GM21576 (cell line): ENCODE measurements at regions not wholly inside any gene's neighbourhood (a gene's known extent, or its start where the extent isn't known, plus 50 kb on each side); places are given as distances from the start of the nearest gene placed in this dataset.
"Not testable (repeated sequence)": the region's sequence is repeated elsewhere in the genome, so short reads cannot be mapped to it uniquely, and the experiment has no call there.

Experiments
- ATAC-seq: cut with Tn5 transposase; IDR thresholded peaks from one replicate; pipeline ENCODE4 v1.9.1; 2021; ENCODE audit warnings: mild to moderate bottlenecking, moderate library complexity; ENCODE audit not compliant: unreplicated experiment

DNA sequence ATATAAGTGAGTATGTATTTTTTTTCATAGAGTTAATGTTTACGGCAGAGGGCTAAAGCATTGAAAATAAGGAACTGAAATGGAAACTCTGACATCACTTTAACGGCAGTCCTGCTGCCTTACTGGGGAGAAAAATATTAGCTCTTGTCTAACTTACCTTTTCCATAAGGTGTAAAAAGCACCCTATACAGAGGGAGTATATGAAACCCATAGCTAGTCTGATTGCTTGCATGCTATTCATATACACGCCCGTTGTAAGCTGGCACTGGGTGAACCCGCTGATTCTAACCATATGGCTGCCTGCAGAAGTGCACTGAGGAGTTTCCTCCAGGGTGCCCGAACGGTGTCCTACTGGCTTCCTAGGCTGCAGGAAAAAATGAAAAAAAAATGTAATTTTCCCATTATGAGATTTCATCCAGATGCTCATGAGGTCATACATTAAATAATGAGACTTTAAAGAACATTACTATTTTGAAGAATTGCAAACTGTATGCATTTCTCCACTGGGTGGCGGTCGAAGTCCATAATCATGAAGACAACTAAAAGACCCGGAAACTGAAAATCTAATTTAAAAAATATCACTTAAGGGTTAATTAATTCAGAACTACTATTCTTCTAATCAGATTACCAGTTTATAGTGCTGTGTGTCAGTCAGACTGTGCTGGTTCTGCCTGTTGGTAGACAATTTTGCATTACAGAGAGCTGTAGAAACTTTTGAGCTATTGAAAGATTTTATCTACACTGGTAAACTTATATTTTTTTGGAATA, 144.7 kb downstream of the ALX1 start:
- peak; percentile 92 for ATAC-seq

DNA sequence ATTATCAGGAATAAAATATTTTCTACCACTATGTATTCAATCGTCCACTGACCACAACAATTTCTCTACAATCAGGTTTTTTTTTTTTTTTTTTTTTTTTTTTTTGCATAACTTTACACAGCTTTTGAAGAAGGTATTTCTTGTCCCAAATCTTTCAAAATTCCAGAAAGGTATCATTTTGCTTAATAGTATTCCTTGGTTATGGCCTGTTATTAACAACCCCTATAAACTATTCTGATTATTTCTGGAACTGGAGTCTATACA, 145.3 kb downstream of the ALX1 start:
- no peak for ATAC-seq

DNA sequence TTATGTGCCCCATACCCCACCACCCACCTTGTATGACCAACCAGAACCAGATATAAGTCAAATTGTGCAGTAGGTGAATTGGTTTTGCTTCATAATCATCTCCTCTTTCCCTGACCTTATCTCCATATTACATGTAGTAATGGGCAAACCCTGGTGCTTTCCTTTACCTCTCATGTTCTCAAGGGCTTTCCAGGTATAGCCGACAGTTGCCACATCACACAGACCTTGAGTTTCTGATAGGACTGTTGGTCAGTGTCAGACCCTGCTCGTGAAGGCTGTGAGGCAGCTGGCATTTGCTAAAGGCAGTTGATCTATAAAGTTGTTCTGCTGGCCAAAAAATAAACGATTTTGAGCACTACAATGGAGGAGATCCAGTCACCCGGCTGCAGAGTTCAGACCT, 145.9 kb downstream of the ALX1 start:
- ATAC-seq = no peak

DNA sequence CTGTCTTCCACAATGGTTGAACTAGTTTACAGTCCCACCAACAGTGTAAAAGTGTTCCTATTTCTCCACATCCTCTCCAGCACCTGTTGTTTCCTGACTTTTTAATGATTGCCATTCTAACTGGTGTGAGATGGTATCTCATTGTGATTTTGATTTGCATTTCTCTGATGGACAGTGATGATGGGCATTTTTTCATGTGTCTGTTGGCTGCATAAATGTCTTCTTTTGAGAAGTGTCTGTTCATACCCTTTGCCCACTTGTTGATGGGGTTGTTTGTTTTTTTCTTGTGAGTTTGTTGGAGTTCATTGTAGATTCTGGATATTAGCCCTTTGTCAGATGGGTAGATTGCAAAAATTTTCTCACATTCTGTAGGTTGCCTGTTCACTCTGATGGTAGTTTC, 153.1 kb downstream of the ALX1 start:
- ATAC-seq = not testable (repeated sequence)

DNA sequence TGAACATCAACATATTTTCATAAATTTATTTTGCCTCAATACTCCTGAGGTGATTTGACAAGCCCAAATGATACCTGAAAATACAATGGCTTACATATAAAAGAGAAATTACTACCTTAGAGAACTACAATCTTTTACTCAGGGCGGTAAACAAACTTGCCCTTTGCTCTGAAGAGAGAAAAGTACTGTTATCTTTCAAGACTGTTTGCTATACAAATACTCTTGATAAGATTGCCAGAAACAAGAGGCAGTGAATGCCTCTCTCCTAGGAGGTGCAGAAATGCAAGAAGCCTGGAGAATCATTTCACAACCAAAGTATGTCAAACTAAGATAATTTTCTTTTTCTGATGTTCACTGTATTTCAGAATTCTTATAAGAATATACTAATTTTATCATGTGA, 160.3 kb downstream of the ALX1 start:
- no peak for ATAC-seq

DNA sequence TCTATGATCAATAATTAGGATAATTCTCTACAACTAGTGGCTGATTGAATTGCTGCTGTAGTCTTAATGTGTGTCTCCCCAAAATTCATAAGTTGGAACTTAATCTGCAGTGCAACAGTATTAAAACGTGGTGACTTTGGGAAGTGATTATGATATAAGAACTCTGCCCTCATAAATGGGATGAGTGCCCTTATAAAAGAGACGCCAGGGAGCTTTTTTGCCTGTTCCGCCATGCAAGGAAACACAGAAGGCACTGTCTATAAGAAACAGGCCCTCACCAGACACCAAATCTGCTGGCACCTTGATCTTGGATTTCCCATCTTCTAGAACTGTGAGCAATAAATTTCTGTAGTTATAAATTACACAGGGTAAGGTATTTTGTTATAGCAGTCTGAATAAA, 161.0 kb downstream of the ALX1 start:
- ATAC-seq = no peak

DNA sequence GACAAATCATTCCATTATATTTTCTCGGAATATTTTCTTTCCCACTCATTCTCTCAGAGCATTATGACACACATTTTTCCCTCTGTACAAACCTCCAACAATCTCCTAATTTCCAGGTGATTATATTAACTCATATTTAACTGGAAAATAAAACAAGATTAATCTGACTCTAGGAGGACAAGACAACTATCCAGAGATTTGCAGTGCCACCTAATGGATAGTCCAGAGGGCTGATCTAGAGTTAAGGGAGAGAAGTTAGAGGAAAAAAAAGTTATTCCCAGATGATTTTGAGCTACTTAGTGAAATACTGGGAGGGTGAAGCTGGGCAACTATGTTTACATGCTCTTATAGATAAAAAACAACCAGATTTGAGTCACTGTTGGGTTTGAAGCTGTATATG, 161.7 kb downstream of the ALX1 start:
- ATAC-seq = no peak

DNA sequence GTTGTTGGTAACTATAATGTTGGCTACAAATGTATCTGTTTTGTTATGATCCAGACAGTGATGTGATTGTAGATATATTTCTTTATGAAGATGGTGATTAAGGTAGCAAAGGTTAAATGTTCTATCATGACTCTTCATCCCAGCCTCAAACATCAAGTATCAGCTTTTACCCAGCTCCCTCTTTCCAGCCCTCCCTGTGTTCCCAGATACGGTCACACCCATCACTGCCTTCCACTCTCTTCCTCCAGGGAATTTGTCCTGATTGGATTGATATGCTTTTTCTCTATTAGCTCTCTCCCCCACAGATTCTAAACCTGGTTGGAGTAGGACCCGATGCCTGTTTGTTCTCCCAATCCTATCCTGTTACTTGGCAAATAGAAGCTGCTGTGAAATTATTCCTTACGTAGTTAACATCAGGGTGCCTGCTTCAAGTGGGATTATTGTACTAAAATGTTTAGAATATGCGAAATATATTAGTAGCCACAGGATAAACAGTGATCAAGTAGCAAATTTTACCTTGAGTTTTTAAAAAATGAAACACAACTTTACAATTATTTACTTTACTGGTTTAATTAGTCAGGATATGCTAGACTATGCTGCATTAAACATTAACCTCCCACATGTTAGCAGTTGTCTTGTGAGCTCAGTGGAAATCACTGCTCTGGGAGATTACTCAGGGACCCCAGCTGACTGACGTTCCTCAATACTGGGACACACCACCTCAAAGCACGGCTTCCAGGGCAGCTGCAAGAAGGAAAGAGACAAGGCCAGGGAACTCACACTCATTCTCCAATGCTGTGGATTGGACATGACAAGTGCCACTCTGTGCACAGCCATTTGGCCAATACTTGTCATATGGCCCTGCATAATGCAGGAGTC, 165.3 kb downstream of the ALX1 start:
- no peak for ATAC-seq

DNA sequence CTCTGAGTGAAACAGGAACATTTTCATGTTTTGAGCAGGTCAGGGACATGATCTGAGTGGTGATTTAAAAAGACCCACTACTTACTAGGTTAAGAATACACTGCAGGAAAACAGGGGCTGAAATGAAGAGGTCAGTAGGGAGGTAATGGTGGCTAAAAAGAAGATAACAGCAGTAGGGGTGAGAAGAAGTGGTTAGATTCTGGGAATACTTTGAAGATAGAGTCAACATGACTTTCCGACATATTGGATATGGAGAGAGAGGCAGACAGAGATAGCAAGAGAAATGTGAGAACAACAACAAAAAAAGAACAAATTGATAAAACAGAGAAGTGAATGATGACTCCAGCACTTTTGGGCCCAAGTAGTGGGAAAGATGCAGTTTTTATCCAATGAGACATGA, 168.0 kb downstream of the ALX1 start:
- no peak for ATAC-seq

DNA sequence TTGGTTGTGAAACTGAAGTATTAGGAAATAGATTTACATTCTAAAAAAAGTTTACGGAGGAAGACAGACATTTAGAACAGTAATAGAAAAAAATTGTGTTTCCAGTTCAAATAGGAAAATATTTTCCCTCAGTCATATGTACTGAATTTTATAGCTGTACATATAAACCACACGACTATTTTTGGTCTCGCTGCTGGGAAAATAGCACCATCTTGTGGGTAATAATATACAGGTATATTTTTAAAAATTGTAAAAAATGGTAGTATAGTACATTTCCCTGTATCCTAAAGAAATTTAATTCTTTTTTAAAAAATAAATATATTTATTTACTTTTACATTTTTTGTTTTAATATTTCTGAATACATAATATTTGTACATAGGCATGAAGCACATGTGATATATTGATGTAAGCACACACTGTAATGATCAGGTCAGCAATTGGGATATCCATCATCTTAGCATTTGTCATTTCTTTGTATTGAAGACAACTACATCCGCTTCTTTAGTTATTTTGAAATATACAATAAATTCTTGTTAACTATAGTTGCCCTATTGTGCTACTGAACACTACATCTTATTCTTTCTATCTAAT, 168.6 kb downstream of the ALX1 start:
- no peak for ATAC-seq

DNA sequence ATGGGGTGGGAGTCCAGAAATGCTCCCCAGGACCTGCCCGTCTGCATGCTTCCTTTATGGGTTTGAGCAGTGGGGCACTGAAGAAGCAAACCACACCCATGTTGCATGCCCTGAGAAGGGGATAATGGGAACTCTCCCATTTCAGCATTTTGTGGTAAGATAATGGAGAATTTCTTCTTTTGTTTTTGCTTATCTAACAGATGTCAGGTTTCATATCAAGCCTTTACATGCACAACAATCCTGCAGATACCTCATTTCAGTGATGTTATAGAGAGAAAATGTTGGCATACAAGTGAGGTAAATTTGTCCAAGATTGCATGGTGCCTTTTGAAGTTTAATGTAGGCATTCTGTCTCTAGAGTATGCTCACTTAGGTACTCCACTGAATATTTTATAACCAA, 177.0 kb downstream of the ALX1 start:
- ATAC-seq = no peak

DNA sequence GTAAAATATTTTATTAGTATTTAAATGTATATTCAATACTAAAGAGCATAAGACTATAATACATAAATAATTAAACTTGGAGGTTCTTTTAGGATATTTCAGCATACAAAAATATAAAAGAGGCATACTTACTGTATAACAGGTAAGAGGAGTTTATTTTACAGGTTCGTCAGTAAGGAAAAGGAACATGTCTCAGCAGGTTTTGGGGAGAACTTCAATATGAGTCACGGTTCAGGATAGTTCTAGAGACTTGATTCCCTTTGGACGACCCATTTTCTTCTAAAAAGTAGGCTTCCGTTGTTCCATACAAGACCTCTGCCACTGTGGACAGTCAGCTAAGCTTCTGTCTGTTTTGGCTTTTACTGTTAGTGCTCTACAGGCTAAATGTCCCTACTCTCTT, 181.1 kb downstream of the ALX1 start:
- ATAC-seq = no peak

DNA sequence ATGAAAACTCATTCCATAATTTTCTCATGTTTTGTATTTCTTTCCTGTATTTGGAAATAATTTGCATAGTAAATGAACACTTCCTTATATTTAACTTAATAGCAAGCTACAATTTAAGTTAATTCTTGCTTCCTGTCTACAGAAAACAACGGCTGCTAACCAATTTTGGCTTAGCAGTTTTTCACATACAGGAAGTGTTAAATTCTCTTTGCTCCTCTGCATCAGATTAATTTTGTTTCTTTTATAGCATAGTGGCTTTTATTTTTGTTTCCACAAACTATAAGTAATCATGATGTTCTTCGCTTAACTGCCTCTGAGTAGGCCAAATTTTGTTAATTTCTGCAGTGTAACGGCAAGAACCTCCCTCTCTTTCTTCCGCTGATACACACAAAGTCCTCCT, 182.9 kb downstream of the ALX1 start:
- ATAC-seq = no peak

DNA sequence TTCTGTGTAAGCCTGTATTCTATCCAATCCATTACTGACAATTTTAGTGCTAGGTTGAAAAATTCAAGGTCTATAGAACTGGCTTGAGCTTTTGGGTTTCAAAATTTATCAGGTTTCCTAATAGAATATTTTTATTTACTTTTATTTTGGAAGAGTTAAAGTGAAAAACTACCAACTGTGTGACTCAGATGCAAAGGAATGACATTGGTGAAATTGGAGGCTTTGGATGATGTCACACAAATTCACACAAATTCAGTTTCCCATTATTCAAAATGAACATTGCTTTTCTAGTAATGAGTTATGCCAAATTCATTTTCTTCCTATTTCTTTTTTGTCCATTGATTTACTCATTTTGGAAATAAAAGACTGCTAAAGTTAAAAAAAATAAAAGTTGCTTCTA, 186.9 kb downstream of the ALX1 start:
- no peak for ATAC-seq

DNA sequence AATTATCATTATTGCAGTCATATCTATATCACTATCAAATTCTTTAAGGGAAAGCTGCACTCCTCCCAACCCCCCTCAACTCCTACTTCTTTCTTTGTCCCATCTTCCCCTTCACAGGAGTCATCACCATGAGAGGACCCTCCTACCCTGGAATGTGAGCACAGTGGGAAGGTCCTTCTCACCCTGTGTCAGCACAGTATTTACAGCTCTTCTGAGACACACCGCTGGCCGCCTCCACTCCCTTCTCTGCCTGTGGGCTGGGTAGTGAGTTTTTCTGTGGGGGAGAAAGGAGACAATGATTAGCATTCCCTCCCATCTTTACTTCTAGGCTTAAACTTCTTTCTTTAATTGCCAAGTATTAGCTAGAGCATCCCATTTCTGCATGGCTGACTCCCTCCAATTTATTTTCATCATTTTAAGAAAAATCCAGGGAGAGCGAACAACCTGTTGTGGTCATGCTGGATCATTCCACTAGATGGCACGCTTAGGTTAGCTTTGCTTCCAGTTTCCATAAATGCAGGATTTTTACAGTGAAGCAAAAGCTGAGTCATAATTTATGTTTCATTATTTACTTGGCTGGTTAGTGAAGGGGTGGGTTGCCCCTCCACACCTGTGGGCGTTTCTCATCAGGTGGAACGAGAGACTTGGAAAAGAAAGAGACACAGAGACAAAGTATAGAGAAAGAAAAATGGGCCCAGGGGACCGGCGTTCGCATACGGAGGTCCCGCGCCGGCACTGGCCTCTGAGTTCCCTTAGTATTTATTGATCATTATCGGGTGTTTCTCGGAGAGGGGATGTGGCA, 188.5 kb downstream of the ALX1 start:
- peak; percentile 97 for ATAC-seq

DNA sequence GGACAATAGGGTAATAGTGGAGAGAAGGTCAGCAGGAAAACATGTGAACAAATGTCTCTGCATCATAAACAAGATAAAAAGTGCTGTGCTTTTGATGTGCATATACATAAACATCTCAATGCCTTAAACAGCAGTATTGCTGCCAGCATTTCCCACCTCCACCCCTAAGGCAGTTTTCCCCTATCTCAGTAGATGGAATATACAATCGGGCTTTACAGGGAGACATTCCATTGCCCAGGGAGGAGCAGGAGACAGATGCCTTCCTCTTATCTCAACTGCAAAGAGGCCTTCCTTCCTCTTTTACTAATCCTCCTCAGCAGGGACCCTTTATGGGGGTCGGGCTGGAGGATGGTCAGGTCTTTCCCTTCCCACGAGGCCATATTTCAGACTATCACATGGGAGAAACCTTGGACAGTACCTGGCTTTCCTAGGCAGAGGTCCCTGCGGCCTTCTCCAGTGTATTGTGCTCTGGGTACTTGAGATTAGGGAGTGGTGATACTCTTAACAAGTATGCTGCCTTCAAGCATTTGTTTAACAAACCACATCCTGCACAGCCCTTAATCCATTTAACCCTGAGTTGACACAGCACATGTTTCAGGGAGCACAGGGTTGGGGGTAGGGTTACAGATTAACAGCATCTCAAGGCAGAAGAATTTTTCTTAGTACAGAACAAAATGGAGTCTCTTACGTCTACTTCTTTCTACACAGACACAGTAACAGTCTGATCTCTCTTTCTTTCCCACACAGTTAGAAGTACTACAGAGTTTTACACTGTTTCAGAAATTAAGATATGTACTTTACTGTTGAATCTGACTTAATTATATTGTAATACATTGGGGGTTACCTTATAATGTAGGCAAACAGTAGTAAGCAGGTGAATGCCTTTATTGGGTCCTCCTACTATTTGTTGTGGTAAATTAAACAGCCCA, 189.4 kb downstream of the ALX1 start:
- not testable (repeated sequence) for ATAC-seq

DNA sequence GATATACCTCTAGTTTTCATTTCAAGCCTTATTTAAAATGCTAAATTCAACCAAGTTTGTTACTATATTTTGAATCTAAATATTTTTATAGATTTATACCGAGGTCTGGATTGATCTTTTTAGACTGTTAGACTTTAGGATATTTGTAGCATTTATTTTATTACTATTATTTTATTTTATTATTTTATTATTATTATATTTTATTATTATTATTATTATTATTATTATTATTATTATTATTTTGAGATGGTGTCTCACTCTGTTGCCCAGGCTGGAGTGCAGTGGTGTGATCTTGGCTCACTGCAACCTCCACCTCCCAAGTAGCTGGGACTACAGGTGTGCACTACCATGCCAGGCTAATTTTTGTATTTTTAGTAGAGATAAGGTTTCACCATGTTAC, 195.3 kb downstream of the ALX1 start:
- not testable (repeated sequence) for ATAC-seq

DNA sequence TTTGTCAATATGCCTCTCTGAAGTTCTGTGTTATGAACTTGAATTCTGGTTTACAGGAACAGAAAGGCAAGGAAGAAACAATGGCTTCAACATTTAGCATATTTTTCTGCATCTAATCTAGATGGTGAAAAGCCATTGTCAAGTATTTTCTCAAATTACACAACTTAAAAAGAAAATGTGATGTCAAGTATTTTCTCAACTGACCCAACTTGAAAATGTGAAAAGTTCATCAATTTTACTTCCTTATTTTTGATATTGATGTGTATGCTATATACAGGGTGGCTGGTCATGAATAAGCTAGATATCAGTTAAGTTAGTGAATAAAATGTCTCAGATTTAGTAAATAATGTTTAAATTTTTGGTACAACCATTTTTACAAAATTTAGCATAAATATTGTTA, 196.7 kb downstream of the ALX1 start:
- ATAC-seq = no peak

DNA sequence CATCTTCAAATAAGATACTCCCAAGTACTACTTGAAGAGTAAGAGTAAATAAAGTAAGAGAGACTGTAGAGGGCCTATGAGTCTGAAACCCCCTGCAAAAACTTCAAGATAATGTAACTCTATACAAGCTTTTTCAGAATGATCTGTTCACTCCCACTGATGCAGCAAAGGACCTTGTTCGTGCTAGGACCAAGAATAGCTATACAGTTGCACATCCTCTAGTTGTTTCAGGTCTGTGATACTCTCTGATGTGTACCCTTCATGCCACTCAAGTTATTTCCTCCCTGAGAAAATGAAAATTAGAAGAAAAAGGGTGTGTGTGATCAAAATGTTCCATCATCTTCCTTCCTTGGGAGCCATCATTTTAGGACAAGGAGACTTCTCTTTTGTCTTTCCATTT, 204.4 kb downstream of the ALX1 start:
- ATAC-seq = peak; percentile 92

DNA sequence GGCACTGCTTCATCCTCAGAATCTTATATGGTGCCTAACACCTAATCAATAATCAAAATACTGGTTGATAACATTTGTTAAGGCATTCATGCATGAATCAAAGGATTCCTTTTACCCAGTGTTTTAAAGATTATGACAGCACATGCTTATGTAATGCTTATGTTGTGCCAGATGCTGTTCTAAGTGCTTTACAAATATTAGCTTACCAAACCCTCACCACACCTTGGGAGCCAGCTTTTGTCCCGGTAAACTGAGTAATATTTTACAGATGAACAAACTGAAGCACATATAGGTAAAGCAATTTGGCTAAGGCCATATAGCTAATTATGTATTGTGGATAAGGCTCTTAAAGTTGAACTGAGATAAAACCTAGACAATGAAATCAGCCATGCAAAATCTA, 209.2 kb downstream of the ALX1 start:
- ATAC-seq = no peak
